Central memory CD4-positive, alpha-beta T cell (primary cell): ENCODE measurements at regions not wholly inside any gene's neighbourhood (a gene's known extent, or its start where the extent isn't known, plus 50 kb on each side); places are given as distances from the start of the nearest gene placed in this dataset.
"Not testable (repeated sequence)": the region's sequence is repeated elsewhere in the genome, so short reads cannot be mapped to it uniquely, and the experiment has no call there.

Source experiments
- DNase-seq: peaks from one replicate; pipeline ENCODE4 v3.0.0; 2022

DNA sequence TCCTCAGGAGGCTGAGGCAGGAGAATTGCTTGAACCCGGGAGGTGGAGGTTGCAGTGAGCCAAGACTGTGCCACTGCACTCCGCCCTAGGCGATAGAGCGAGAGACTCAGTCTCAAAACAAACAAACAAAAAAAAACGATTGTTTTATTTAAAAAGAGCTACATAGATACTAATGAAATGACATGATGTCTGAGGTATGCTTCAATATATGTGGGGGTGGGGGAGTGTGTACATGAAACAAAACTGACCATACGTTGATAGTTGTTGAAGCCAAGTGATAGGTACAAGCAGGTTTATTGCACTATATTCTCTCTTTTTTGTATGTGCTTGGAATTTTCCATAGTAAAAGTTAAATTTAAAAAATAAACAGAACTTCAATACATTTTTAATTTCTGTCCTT is 240.1 kb downstream of the TFAP2A start:
- no peak for DNase-seq

- DNase-seq = no peak
Measured at GRCh38 chr6:10174056-10174455, 240.8 kb downstream of the TFAP2A start.

GRCh38 chr6:10171706-10172105 is 243.2 kb downstream of the TFAP2A start:
- DNase-seq = not testable (repeated sequence)

GRCh38 chr6:10170816-10171215 is 244.1 kb downstream of the TFAP2A start:
- no peak for DNase-seq

DNA sequence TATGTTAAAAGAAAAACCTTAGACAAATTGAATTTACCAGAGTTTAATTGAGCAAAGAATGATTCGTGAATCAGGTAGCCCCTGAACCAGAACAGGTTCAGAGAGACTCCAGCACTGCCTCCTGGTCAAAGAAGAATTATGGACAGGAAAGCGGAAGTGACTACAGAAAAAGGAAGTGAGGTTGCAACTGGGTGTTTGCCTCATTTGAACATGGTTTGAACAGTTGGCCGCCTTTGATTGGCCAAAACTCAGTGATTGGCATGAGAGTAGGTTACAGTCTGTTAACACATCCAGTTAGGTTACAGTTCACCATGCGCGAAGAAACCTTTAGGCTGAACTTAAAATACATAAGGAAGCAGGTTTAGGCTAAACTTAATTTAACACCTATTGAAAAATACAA is 248.8 kb downstream of the TFAP2A start:
- DNase-seq = no peak

DNA sequence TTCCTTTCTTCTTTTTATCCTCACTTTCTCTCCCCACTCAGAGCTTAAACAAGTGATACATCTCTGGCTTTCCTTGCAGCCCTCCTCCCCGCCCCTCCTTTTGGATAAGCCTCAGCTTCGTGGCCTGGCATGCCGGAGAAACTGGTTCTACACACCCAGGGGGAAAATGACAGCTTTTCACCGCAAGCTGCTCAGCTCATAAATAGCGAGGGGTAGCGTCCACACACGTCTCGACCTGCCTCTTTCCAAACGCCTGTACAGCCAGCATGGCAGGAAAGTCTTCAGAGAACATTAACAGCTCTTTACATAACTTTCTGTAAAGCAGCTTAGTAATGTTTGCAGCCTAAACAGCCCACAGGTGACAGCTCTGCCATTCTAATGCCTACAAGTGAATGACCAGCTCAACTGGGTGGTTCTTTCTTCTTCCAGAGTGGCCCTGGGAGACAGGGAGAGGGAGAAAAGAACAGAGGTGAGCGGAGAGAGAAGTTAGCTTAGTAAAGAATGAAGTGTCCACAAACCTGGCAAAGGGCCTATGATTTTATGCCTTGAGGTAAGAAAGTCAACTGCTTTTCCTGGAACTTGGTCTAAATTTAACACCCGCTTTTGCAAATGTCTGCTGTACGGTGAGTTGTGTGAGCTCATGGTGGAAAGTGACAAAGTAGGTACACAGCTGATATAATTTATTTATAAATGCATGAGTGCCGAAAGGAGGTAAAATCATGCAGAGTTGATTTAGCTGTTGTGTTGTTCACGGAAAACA is 251.5 kb downstream of the TFAP2A start:
- no peak for DNase-seq

DNA sequence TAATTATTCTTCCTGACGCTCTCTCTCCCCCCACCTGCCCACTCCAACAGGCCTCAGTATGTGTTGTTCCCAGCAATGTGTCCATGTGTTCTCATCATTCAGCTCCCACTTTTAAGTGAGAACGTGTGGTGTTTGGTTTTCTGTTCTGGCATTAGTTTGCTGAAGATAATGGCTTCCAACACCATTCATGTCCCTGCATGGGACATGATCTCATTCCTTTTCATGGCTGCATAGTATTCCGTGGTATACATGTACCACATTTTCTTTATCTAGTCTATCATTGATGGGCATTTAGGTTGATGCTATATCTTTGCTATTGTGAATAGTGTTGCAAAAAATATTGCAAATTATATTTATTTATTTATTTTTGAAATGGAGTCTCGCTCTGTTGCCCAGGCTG is 258.0 kb downstream of the TFAP2A start:
- no peak for DNase-seq

- no peak for DNase-seq
Measured at GRCh38 chr6:10154251-10154650, 260.6 kb downstream of the TFAP2A start.

DNA sequence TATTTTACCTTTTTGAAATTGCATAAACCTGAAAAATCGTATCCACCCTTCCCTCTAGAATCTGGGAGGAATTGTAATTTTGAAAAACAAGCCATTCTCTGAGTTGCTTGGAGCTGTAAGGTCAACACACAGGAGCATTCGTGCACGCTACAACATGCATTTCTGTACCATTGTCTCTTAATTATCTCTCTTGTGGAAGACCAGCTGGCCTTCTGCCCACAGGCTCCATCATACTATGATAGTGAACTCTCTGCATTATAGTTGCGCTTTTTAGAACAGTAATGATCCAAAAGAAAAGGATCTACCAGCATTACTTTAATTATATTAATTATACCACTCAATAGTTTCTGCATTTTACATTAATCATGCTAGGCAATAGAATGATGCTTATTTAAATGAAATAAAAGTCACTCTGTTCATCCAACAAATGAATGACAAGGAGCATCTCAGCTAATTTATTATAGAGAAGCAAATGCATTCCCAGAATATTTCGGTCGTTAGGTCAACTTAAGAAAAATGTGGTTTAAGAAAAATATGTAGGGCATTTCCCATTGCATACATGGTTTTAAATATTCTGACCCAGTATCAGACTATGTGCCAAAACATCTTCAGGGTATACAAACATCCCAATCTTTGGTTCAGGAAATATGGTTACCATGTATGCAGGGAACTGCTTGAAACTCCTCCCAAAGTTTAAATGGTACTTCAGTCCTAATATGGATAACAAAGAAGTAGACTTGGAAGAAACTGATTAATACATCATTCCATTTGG is 263.5 kb downstream of the TFAP2A start:
- no peak for DNase-seq

DNA sequence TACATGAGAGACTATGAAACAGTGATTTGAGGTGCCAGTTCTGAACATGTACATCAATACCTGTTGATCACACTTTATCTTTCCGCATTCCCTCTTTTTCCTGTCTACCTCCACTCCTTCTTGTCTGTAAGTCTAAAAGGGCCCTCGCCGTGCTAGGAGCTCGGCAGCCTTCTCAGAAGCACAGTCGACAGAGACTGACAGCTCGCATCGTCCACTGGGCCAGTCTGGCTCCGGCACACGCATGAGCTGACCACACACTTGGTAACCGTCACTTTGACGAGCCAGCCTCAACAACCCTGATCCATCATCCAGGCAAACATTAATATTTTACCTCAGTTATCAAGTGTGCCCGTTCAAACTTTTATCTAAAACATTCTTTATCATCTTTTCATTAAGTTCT is 265.3 kb downstream of the TFAP2A start:
- DNase-seq = no peak

- DNase-seq = no peak
Measured at GRCh38 chr6:10146715-10147451, 268.0 kb downstream of the TFAP2A start.

DNA sequence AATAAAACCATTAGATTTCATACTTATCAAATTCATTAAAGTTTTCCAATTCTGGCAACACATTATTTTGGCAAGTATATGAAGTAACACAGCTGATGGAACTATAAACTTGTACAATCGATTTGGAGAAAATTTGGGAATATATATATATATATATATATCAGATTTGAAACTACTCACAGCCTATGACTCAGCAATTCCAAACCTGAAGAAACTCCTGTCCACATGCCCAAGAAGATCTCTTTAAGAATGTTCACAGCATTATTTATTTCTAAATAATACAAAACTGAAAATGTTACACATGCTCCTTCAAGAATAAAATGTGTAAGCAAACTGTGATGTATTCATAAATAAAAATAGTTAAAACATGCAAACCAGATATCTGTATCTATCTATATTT is 270.1 kb downstream of the TFAP2A start:
- no peak for DNase-seq

GRCh38 chr6:10141746-10142443 is 273.0 kb downstream of the TFAP2A start:
- no peak for DNase-seq

DNA sequence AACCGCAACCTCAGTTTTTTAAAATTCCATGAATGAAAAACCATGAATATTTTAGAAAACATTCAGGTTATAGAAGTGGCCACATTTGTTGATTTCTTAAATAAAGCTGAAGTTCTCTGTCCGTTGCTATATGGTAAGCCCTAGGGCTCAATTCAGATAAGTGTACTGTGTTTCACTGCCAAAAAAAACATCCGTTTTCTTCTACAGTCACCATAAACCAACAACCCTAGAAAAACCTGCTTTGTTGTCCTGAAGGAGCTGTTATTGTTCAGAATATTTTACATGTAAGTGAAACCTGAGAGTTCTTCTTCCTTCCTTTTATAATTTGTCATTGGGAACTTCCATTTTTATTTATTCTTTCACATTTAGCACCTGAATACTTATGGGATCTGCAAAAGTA is 274.1 kb downstream of the TFAP2A start:
- DNase-seq = no peak

DNA sequence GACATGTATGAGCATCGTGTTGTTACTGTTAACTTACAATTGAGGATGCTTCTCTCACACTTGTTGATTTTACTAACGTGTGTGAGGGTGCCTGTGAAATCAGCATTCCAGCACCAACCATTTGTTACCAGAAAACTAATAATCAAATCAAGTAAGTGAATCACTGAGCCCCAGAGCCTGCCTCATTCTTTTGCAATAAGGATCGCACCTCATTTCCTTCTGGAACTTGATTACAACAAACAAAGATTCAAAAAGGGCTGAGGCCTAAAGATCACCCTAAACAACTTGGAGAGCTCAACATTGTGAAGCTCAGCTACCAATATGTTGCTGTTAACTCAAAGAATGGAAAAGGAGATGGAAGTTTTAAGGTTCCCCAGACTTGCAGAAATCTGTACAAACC is 274.7 kb downstream of the TFAP2A start:
- DNase-seq = no peak

- DNase-seq = no peak
Measured at GRCh38 chr6:10138917-10139316, 276.0 kb downstream of the TFAP2A start.

DNA sequence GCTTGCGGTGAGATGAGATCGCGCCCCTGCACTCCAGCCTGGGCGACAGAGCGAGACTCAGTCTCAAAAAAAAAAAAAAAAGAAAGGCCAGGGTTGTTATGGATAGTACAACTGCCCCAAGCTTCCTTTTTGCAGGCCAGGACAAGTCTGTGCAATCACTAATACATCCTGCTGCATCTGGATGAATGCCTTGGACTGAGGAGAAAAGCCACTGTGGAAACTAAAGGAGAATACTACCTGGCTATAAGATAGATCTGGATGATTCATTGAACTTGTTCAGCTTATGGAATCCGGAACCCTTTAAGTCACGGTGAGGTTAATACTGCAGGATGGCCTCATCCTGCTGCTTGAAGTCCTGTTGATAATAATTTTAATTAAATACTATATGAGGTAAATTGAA is 278.2 kb downstream of the TFAP2A start:
- no peak for DNase-seq

DNA sequence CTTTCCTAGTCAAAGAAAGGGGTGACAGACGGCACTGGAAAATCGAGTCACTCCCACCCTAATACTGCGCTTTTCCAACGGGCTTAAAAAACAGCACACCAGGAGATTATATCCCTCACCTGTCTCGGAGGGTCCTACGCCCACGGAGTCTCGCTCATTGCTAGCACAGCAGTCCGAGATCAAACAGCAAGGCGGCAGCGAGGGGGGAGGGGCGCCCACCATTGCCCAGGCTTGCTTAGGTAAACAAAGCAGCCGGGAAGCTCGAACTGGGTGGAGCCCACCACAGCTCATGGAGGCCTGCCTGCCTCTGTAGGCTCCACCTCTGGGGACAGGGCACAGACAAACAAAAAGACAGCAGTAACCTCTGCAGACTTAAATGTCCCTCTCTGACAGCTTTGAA is 280.7 kb downstream of the TFAP2A start:
- not testable (repeated sequence) for DNase-seq

DNA sequence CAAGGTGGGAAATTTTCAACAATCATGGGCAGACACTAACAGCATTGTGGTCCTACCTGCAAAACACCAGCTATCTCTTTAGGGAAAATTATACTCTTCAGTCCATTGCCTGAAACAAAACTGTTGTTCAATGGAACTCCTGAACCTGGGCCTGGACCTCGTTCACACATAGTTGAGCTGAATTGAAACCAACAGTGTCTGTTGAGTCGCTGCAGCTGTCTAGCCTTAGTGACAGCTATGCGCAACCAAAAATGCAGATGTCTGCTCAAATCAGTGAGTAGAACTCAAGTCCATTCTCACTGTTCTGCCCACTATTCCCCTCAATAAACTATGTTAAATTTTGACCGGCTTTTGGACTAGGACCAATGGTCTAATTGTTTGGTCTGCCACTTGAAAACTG is 286.2 kb downstream of the TFAP2A start:
- DNase-seq = no peak

DNA sequence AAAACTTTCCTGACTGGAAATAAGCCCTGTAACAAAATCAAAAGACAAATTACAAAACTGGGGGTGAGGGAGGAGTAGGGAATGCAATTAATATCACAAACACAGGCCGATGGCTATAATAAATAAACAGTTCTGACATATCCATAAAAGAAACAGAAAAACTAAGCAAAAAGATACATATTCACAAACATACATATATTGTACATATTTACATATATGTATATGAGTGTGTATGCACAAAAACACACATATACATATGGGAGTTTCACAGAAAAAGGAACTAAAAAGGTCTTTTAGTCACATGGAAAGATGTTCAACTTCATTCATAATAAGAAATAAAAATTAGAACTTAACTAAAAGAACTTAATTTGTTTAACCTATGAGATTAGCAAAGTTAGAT is 292.7 kb downstream of the TFAP2A start:
- DNase-seq = no peak

GRCh38 chr6:10112871-10113549 is 301.9 kb downstream of the TFAP2A start:
- DNase-seq = no peak

- no peak for DNase-seq
Measured at GRCh38 chr6:10111975-10112374, 302.9 kb downstream of the TFAP2A start.
